Stomach (tissue), 4 donors: ENCODE measurements at regions not wholly inside any gene's neighbourhood (a gene's known extent, or its start where the extent isn't known, plus 50 kb on each side); places are given as distances from the start of the nearest gene placed in this dataset.

Experiments
- POLR2A ChIP-seq, 4 donors: fragments of 450-650 bp; IDR thresholded peaks; one replicate each; pipeline ENCODE4 v1.6.1; 2016; ENCODE audit warnings: antibody characterized with exemption in 4 of 4, control low read depth in 2 of 4, mild to moderate bottlenecking in 1 of 4, moderate library complexity in 1 of 4
- TF ChIP-seq, protein P1 (sequence below), 7 experiments: fragments of 450-650 bp in 4 of 7; fragments of 200-600 bp in 3 of 7; sonication (generic) in 3 of 7; IDR thresholded peaks; one replicate each; pipeline ENCODE4 v1.5.1; 2016 to 2019; ENCODE audit warnings: antibody characterized with exemption in 7 of 7, control low read depth in 2 of 7, mild to moderate bottlenecking in 1 of 7

DNA sequence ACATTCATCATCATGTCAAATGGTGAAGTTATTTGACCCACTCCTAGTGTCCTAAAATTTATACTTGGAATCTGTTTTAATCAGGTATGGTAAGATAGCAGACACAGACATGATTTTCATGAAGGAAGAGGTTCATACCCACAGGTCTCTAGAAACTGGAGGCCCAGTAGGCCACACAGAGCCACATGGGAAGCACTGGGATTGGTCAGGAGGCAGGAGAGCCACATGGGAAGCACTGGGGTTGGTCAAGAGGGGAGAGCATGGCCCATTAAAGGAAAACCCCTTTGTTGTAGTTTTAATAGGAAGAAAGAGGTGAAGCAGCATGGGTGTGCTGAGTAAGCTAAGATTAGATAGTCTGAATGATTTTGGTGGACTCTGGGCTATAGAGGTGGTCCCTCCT, 356.9 kb downstream of the MFSD1 start:
- TF ChIP-seq, protein P1, sequence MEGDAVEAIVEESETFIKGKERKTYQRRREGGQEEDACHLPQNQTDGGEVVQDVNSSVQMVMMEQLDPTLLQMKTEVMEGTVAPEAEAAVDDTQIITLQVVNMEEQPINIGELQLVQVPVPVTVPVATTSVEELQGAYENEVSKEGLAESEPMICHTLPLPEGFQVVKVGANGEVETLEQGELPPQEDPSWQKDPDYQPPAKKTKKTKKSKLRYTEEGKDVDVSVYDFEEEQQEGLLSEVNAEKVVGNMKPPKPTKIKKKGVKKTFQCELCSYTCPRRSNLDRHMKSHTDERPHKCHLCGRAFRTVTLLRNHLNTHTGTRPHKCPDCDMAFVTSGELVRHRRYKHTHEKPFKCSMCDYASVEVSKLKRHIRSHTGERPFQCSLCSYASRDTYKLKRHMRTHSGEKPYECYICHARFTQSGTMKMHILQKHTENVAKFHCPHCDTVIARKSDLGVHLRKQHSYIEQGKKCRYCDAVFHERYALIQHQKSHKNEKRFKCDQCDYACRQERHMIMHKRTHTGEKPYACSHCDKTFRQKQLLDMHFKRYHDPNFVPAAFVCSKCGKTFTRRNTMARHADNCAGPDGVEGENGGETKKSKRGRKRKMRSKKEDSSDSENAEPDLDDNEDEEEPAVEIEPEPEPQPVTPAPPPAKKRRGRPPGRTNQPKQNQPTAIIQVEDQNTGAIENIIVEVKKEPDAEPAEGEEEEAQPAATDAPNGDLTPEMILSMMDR (IDR thresholded peaks at IDR 0.05), result no peak
- no peak for TF ChIP-seq POLR2A (IDR thresholded peaks at IDR 0.05)
